ENCODE measurements at regions not wholly inside any gene's neighbourhood (a gene's known extent, or its start where the extent isn't known, plus 50 kb on each side); places are given as distances from the start of the nearest gene placed in this dataset.

DNA sequence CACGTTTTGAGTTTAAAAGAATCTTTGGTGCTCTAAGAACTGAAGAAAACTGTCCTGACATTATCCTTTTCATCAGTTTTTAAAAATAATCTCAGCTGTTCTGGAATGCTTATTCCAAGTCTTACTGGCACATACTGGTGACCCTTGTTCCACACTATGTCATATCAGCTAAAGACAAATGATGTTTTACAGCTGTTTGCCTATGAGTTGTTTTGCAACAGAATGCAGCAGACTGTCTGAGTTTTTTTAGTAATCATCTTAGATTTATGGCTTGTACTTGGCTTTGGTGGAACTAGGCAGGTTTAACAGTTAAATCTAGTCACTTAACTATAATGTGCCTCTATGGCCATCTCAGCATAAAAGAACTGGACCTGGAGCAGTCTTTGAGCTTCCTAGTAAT is 91.6 kb upstream of the GRIN2B start:
- H3K4me1 ChIP-seq (ENCODE audit: control insufficient read depth, low read length): peaks cover 8% of the 10 kb centered on the region
- no peaks in the 10 kb centered on the region for H3F3A ChIP-seq (ENCODE audit: control insufficient read depth, insufficient read depth)
- no peak overlapping the region for H3K4me3 ChIP-seq (ENCODE audit: low read length)
- no peak overlapping the region for H3K27ac ChIP-seq (ENCODE audit: low read depth, low read length)
- peaks cover 3% of the 10 kb centered on the region; the same call in 1 of the 2 replicates for H3K9me3 ChIP-seq (ENCODE audit: control insufficient read depth, insufficient read depth, low read length)
- no peaks in the 10 kb centered on the region for H4K20me1 ChIP-seq (ENCODE audit: control insufficient read depth, insufficient read depth, low read depth, low read length)
- no peak overlapping the region for H3K4me2 ChIP-seq (ENCODE audit: low read length)
- H3K9me2 ChIP-seq (replicated peaks; ENCODE audit: control insufficient read depth, low read length): no peaks in the 10 kb centered on the region
- no peaks in the 10 kb centered on the region for H3K36me3 ChIP-seq (ENCODE audit: control insufficient read depth, low read length)
- H3K79me2 ChIP-seq (ENCODE audit: control insufficient read depth, low read length): no peaks in the 10 kb centered on the region
- TF ChIP-seq, protein P1, sequence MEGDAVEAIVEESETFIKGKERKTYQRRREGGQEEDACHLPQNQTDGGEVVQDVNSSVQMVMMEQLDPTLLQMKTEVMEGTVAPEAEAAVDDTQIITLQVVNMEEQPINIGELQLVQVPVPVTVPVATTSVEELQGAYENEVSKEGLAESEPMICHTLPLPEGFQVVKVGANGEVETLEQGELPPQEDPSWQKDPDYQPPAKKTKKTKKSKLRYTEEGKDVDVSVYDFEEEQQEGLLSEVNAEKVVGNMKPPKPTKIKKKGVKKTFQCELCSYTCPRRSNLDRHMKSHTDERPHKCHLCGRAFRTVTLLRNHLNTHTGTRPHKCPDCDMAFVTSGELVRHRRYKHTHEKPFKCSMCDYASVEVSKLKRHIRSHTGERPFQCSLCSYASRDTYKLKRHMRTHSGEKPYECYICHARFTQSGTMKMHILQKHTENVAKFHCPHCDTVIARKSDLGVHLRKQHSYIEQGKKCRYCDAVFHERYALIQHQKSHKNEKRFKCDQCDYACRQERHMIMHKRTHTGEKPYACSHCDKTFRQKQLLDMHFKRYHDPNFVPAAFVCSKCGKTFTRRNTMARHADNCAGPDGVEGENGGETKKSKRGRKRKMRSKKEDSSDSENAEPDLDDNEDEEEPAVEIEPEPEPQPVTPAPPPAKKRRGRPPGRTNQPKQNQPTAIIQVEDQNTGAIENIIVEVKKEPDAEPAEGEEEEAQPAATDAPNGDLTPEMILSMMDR (IDR thresholded peaks at IDR 0.05; ENCODE audit: low read depth, low read length, poor library complexity, severe bottlenecking): no peak
- no peak for TF ChIP-seq EZH2phosphoT487 (IDR thresholded peaks at IDR 0.05; ENCODE audit: borderline replicate concordance, low read length)
- no peaks in the 10 kb centered on the region for H3K27me3 ChIP-seq (ENCODE audit: control insufficient read depth, low read length)

DNA sequence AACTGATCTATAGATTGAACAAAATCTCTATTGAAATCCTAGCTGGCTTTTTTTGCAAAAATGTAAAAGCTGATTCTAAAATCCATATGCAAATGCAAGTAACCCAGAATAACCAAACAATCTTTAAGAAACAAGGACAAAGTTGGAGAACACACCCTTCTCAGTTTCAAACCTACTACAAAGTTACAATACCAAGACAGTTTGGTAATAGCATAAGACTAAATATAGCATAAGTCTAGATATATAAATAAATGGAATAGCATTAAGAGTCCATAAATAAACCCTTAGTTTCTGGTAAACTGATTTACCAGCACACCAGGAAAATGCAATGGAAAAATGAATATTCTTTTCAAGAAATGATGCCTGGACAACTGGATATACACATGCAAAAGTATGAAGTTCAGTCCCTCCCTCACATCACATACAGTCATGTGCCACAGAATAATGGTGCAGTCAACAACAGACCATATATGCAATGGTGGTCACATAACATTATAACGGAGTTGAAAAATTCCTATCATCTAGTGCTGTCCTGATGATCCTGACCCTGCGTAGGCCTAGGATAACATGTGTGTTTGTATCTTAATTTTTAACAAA is 94.5 kb upstream of the GRIN2B start:
- H3K27me3 ChIP-seq (ENCODE audit: control insufficient read depth, low read length): no peaks in the 10 kb centered on the region
- no peak overlapping the region for H3K4me3 ChIP-seq (ENCODE audit: low read length)
- H3K9me2 ChIP-seq (replicated peaks; ENCODE audit: control insufficient read depth, low read length): no peaks in the 10 kb centered on the region
- H3K36me3 ChIP-seq (ENCODE audit: control insufficient read depth, low read length): no peaks in the 10 kb centered on the region
- no peak for TF ChIP-seq EZH2phosphoT487 (IDR thresholded peaks at IDR 0.05; ENCODE audit: borderline replicate concordance, low read length)
- TF ChIP-seq, protein P1 (IDR thresholded peaks at IDR 0.05; ENCODE audit: low read depth, low read length, poor library complexity, severe bottlenecking): no peak
- H3K4me1 ChIP-seq (ENCODE audit: control insufficient read depth, low read length): peaks cover 8% of the 10 kb centered on the region
- peaks cover 3% of the 10 kb centered on the region; the same call in 1 of the 2 replicates for H3K9me3 ChIP-seq (ENCODE audit: control insufficient read depth, insufficient read depth, low read length)
- no peak overlapping the region for H3K27ac ChIP-seq (ENCODE audit: low read depth, low read length)
- no peak overlapping the region for H3K4me2 ChIP-seq (ENCODE audit: low read length)
- H3K79me2 ChIP-seq (ENCODE audit: control insufficient read depth, low read length): no peaks in the 10 kb centered on the region
- no peaks in the 10 kb centered on the region for H4K20me1 ChIP-seq (ENCODE audit: control insufficient read depth, insufficient read depth, low read depth, low read length)
- H3F3A ChIP-seq (ENCODE audit: control insufficient read depth, insufficient read depth): no peaks in the 10 kb centered on the region

DNA sequence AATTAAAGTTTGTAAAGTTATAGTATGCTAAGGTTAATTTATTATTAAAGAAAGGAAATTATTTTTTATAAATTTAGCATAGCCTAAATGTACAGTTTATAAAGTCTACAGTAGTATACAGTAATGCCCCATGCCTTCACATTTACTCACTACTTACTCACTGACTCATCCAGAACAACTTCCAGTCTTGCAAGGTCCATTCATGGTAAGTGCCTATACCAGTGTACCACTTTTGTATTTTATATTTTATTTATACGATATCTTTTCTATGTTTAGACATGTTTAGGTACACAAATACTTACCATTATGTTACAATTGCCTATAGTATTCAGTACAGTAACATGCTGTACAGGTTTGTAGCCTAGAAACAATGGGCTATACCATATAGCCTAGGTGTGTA is 95.1 kb upstream of the GRIN2B start:
- no peak overlapping the region for H3K4me3 ChIP-seq (ENCODE audit: low read length)
- no peaks in the 10 kb centered on the region for H4K20me1 ChIP-seq (ENCODE audit: control insufficient read depth, insufficient read depth, low read depth, low read length)
- no peaks in the 10 kb centered on the region for H3K27me3 ChIP-seq (ENCODE audit: control insufficient read depth, low read length)
- TF ChIP-seq, protein P1 (IDR thresholded peaks at IDR 0.05; ENCODE audit: low read depth, low read length, poor library complexity, severe bottlenecking): no peak
- TF ChIP-seq EZH2phosphoT487 (IDR thresholded peaks at IDR 0.05; ENCODE audit: borderline replicate concordance, low read length): no peak
- H3K9me3 ChIP-seq (ENCODE audit: control insufficient read depth, insufficient read depth, low read length): peaks cover 3% of the 10 kb centered on the region; the same call in 1 of the 2 replicates
- no peak overlapping the region for H3K27ac ChIP-seq (ENCODE audit: low read depth, low read length)
- no peaks in the 10 kb centered on the region for H3K79me2 ChIP-seq (ENCODE audit: control insufficient read depth, low read length)
- H3K9me2 ChIP-seq (replicated peaks; ENCODE audit: control insufficient read depth, low read length): no peaks in the 10 kb centered on the region
- peaks cover 8% of the 10 kb centered on the region for H3K4me1 ChIP-seq (ENCODE audit: control insufficient read depth, low read length)
- H3F3A ChIP-seq (ENCODE audit: control insufficient read depth, insufficient read depth): no peaks in the 10 kb centered on the region
- no peak overlapping the region for H3K4me2 ChIP-seq (ENCODE audit: low read length)
- H3K36me3 ChIP-seq (ENCODE audit: control insufficient read depth, low read length): no peaks in the 10 kb centered on the region

All from DOHH2 (cell line).